HCT116 (cell line): ENCODE measurements at regions not wholly inside any gene's neighbourhood (a gene's known extent, or its start where the extent isn't known, plus 50 kb on each side); places are given as distances from the start of the nearest gene placed in this dataset.

Source experiments
- ATAC-seq: fragments of 200-7000 bp; cut with Tn5 transposase; 2 replicates; pipeline ENCODE4 v1.9.1; 2020; ENCODE audit warnings: mild to moderate bottlenecking, moderate library complexity
- BruUV-seq: library from RNA; stranded (reverse); fragments of 400-500 nt; replicated peaks from 2 replicates; lab custom pipeline; 2021; lab: Mats Ljungman, UMichigan
- CTCF ChIA-PET: fragments of 300-600 bp; sonication (Branson Sonifier 250); formaldehyde crosslinking; loops from one replicate; lab custom pipeline; 2021; ENCODE audit warnings: antibody characterized with exemption; lab: Charles Lee
- POLR2A ChIA-PET: fragments of 300-600, 350-600 bp; sonication (Branson Sonifier 250); formaldehyde crosslinking; loops from one replicate; lab custom pipeline; 2021; ENCODE audit warnings: antibody characterized with exemption; lab: Charles Lee
- RAD21 ChIA-PET, 2 experiments: fragments of 300-600 bp; sonication (Branson Sonifier 250); formaldehyde crosslinking; loops; one replicate each; lab custom pipeline; 2023; ENCODE audit warnings: low total read pairs in 2 of 2; ENCODE audit not compliant: uncharacterized antibody in 2 of 2, unreplicated experiment in 2 of 2, low non-redundant PET in 1 of 2; lab: Charles Lee
- DNase-seq: peaks from one replicate; pipeline ENCODE4 v3.0.0-alpha.2; 2010; ENCODE audit warnings: low read depth, low spot score
- H2AFZ ChIP-seq: fragments of 200-600 bp; shearing (Covaris generic), sonication (generic); 2 replicates; pipeline ENCODE4 v1.6.1; 2017; ENCODE audit warnings: low read depth, mixed run types, mixed read lengths, antibody characterized with exemption, low read length; ENCODE audit not compliant: poor library complexity, severe bottlenecking
- H3K27ac ChIP-seq: 2 replicates; pipeline ENCODE4 v1.5.1; 2012; ENCODE audit warnings: low read depth, low read length
- H3K27me3 ChIP-seq: fragments of 200-600 bp; sonication (generic); 2 replicates; pipeline ENCODE4 v1.6.1; 2016; ENCODE audit warnings: mixed run types, low read length, mixed read lengths; ENCODE audit not compliant: insufficient read depth
- H3K36me3 ChIP-seq, 2 experiments: fragments of 200-500 bp in 1 of 2; fragments of 200-600 bp in 1 of 2; sonication (Bioruptor generic) in 1 of 2; sonication (generic) in 1 of 2; 2 replicates each; pipeline versions ENCODE4 v1.5.1 to v1.6.1; 2014 to 2016; ENCODE audit warnings: low read length in 2 of 2, inconsistent platforms in 1 of 2, mixed read lengths in 1 of 2, mixed run types in 1 of 2; ENCODE audit not compliant: insufficient read depth in 2 of 2, control insufficient read depth in 1 of 2
- H3K4me1 ChIP-seq, 2 experiments: fragments of 200-600 bp in 1 of 2; sonication (generic) in 1 of 2; 2 replicates each; pipeline versions ENCODE4 v1.5.1 to v1.6.1; 2012 to 2017; ENCODE audit warnings: low read length in 2 of 2, inconsistent platforms in 1 of 2, mild to moderate bottlenecking in 1 of 2, mixed read lengths in 1 of 2, mixed run types in 1 of 2, moderate library complexity in 1 of 2; ENCODE audit not compliant: insufficient read depth in 2 of 2, control insufficient read depth in 1 of 2
- H3K4me2 ChIP-seq: fragments of 200-600 bp; sonication (generic); 2 replicates; pipeline ENCODE4 v1.6.1; 2017; ENCODE audit warnings: mixed run types, low read length, mixed read lengths
- H3K4me3 ChIP-seq, 2 experiments: fragments of 200-600 bp in 1 of 2; sonication (generic) in 1 of 2; replicated peaks in 1 of 2; 2 replicates each; pipeline ENCODE4 v1.5.1; 2011 to 2016; ENCODE audit warnings: low read length in 2 of 2, control low read depth in 1 of 2, low read depth in 1 of 2, mild to moderate bottlenecking in 1 of 2, mixed read lengths in 1 of 2, mixed run types in 1 of 2
- H3K79me2 ChIP-seq: fragments of 200-600 bp; sonication (generic); 2 replicates; pipeline ENCODE4 v1.6.1; 2017; ENCODE audit warnings: mild to moderate bottlenecking, mixed run types, low read length, moderate library complexity, mixed read lengths; ENCODE audit not compliant: insufficient read depth
- H3K9ac ChIP-seq: fragments of 200-600 bp; sonication (generic); 2 replicates; pipeline ENCODE4 v1.6.1; 2016; ENCODE audit warnings: low read length, mixed read lengths
- H3K9me2 ChIP-seq: fragments of 200-600 bp; sonication (generic), shearing (Covaris generic); 2 replicates; pipeline ENCODE4 v1.6.1; 2017; ENCODE audit warnings: mixed run types, mild to moderate bottlenecking, moderate library complexity; ENCODE audit not compliant: insufficient read depth
- H3K9me3 ChIP-seq, 2 experiments: fragments of 200-500 bp in 1 of 2; fragments of 200-600 bp in 1 of 2; sonication (Bioruptor generic) in 1 of 2; sonication (generic) in 1 of 2; 2 replicates each; pipeline ENCODE4 v1.6.1; 2014 to 2017; ENCODE audit warnings: low read length in 2 of 2, mixed read lengths in 2 of 2, inconsistent platforms in 1 of 2, low read depth in 1 of 2, mild to moderate bottlenecking in 1 of 2, mixed run types in 1 of 2, moderate library complexity in 1 of 2; ENCODE audit not compliant: control insufficient read depth in 1 of 2, insufficient read depth in 1 of 2
- H4K20me1 ChIP-seq: fragments of 200-600 bp; sonication (generic), shearing (Covaris generic); 2 replicates; pipeline ENCODE4 v1.6.1; 2017; ENCODE audit warnings: mixed run types, mild to moderate bottlenecking, moderate library complexity; ENCODE audit not compliant: insufficient read depth
- RAD21 ChIP-seq: IDR thresholded peaks from 2 replicates; pipeline ENCODE4 v1.6.1; 2012; ENCODE audit warnings: low read depth, mild to moderate bottlenecking
- SRF ChIP-seq: IDR thresholded peaks from 2 replicates; pipeline ENCODE4 v1.6.1; 2012; ENCODE audit warnings: low read depth
- YY1 ChIP-seq: IDR thresholded peaks from 2 replicates; pipeline ENCODE4 v1.6.1; 2011; ENCODE audit warnings: low read length, low read depth, moderate library complexity, mild to moderate bottlenecking; ENCODE audit not compliant: insufficient replicate concordance; ENCODE audit errors: extremely low read depth
- ZFX ChIP-seq: fragments of 450-650 bp; IDR thresholded peaks from 2 replicates; pipeline ENCODE4 v1.6.1; 2017
- intact Hi-C: fragments of 100-400 bp; cut with micrococcal nuclease; formaldehyde crosslinking; loops from 2 replicates; pipeline ENCODE4 v1.10.0; 2022
- TF ChIP-seq, protein P1 (sequence below): IDR thresholded peaks from 2 replicates; pipeline ENCODE4 v1.6.1; 2012; ENCODE audit warnings: low read depth

DNA sequence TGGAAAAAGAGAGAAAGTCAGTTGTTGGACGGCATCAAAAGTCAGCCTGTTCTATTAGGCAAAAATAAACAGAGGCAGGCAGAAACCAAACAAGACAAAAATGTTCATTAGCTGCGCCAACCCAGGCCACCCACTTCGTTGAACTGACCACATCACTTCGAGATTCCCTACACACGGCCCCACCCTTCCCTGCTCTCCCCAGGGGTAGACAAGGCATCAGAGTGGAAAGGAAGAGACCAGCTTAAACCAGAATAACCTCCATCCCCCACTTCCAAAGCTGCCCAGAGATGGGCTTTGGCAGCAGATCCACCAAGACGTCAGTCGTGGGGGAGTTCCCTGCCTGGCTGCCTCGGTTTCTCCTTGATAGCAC is 204.6 kb upstream of the TSHZ3 start (continued):
- TF ChIP-seq, protein P1, sequence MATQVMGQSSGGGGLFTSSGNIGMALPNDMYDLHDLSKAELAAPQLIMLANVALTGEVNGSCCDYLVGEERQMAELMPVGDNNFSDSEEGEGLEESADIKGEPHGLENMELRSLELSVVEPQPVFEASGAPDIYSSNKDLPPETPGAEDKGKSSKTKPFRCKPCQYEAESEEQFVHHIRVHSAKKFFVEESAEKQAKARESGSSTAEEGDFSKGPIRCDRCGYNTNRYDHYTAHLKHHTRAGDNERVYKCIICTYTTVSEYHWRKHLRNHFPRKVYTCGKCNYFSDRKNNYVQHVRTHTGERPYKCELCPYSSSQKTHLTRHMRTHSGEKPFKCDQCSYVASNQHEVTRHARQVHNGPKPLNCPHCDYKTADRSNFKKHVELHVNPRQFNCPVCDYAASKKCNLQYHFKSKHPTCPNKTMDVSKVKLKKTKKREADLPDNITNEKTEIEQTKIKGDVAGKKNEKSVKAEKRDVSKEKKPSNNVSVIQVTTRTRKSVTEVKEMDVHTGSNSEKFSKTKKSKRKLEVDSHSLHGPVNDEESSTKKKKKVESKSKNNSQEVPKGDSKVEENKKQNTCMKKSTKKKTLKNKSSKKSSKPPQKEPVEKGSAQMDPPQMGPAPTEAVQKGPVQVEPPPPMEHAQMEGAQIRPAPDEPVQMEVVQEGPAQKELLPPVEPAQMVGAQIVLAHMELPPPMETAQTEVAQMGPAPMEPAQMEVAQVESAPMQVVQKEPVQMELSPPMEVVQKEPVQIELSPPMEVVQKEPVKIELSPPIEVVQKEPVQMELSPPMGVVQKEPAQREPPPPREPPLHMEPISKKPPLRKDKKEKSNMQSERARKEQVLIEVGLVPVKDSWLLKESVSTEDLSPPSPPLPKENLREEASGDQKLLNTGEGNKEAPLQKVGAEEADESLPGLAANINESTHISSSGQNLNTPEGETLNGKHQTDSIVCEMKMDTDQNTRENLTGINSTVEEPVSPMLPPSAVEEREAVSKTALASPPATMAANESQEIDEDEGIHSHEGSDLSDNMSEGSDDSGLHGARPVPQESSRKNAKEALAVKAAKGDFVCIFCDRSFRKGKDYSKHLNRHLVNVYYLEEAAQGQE, result no peak
- no peak for TF ChIP-seq ZFX
- no peak for TF ChIP-seq RAD21

DNA sequence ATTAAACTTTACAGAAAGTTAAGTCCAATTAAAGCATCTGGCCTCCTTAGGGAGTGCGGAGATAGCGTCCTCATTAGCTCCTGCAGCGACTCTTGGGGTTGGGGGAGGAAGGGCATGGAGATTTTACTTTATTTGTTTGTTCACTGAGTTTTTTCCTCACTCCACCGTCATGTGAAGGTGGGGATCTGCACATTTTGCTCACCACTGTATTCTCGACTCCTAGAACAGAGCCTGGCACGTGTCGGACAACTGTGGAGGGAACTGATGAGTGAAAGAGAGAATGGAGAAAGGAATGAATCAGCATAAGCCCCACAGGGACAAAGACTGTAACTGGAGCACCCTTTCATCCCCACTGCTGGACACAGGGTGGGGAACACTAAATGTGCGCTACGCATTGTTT is 205.1 kb upstream of the TSHZ3 start:
- BruUV-seq, result no TSS peak
- Histone ChIP-seq H3K79me2 (no peaks in the 10 kb centered on the region), H3K4me3 (no peak overlapping the region), H3K27me3 (no peaks in the 10 kb centered on the region), H4K20me1 (no peaks in the 10 kb centered on the region), H3K4me1 (no peaks in the 10 kb centered on the region), H3K9me3 (peaks cover 4 to 21% of the 10 kb centered on the region in 2 experiments; a peak in 2 of 4 replicates), H3K27ac (no peak overlapping the region), H3K36me3 (no peaks in the 10 kb centered on the region), H3K9ac (no peak overlapping the region), H3K4me2 (no peak overlapping the region), H3K9me2 (no peaks in the 10 kb centered on the region), H2AFZ (no peak overlapping the region)
- DNase-seq (no peak), ATAC-seq (no peak)
- POLR2A ChIA-PET, result no interaction called here
- CTCF ChIA-PET, result no interaction called here
- TF ChIP-seq SRF, result no peak
- no peak for TF ChIP-seq RAD21
- TF ChIP-seq YY1, result no peak
- intact Hi-C loops, result no loop called here
- RAD21 ChIA-PET, result no interaction called here
